ENCODE measurements at regions not wholly inside any gene's neighbourhood (a gene's known extent, or its start where the extent isn't known, plus 50 kb on each side); places are given as distances from the start of the nearest gene placed in this dataset.

DNA sequence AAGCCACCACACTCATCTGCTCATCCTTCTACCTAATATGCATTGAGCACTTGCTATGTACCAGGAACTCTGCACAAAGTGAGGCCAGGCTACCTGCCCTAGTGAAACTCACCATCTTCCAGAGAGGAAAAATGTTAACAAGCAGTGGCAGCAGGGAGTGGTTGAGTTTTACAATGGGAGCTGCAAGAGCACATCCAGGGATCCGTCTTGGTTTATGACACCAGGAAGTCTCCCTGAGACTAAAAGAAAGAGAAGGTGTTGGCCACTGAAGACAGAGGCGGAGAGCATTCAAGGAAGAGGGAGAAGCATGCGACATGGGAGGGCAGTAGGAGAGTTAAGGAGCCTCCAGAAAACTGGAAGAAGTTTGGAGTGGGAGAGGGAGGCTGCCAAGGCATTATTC is 178.1 kb upstream of the CPEB2 start:
- no peaks in the 10 kb centered on the region for H3K36me3 Mint-ChIP-seq (ENCODE audit: unreplicated experiment)
- no peak overlapping the region for H3K4me3 Mint-ChIP-seq (ENCODE audit: unreplicated experiment)
- no peak for DNase-seq
- no peak overlapping the region for H3K27ac Mint-ChIP-seq (ENCODE audit: unreplicated experiment)
- H3K9me3 Mint-ChIP-seq (ENCODE audit: unreplicated experiment), result no peaks in the 10 kb centered on the region
- TF ChIP-seq, protein P1, sequence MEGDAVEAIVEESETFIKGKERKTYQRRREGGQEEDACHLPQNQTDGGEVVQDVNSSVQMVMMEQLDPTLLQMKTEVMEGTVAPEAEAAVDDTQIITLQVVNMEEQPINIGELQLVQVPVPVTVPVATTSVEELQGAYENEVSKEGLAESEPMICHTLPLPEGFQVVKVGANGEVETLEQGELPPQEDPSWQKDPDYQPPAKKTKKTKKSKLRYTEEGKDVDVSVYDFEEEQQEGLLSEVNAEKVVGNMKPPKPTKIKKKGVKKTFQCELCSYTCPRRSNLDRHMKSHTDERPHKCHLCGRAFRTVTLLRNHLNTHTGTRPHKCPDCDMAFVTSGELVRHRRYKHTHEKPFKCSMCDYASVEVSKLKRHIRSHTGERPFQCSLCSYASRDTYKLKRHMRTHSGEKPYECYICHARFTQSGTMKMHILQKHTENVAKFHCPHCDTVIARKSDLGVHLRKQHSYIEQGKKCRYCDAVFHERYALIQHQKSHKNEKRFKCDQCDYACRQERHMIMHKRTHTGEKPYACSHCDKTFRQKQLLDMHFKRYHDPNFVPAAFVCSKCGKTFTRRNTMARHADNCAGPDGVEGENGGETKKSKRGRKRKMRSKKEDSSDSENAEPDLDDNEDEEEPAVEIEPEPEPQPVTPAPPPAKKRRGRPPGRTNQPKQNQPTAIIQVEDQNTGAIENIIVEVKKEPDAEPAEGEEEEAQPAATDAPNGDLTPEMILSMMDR (IDR thresholded peaks at IDR 0.05; ENCODE audit: partially characterized antibody, unreplicated experiment), result no peak
- H3K4me1 Mint-ChIP-seq (ENCODE audit: low read depth, unreplicated experiment), result no peaks in the 10 kb centered on the region
- H3K27me3 Mint-ChIP-seq (ENCODE audit: unreplicated experiment), result no peaks in the 10 kb centered on the region

- TF ChIP-seq, protein P1 (IDR thresholded peaks at IDR 0.05; ENCODE audit: partially characterized antibody, unreplicated experiment), result no peak
- Mint-ChIP-seq H3K4me1 (ENCODE audit: low read depth, unreplicated experiment) (no peaks in the 10 kb centered on the region), H3K9me3 (ENCODE audit: unreplicated experiment) (no peaks in the 10 kb centered on the region), H3K27ac (ENCODE audit: unreplicated experiment) (no peak overlapping the region), H3K4me3 (ENCODE audit: unreplicated experiment) (no peak overlapping the region), H3K36me3 (ENCODE audit: unreplicated experiment) (no peaks in the 10 kb centered on the region), H3K27me3 (ENCODE audit: unreplicated experiment) (peaks cover 2% of the 10 kb centered on the region)
- DNase-seq, result no peak
Observed at GRCh38 chr4:14827111-14827510, 175.2 kb upstream of the CPEB2 start.

- no peaks in the 10 kb centered on the region for H3K9me3 Mint-ChIP-seq (ENCODE audit: unreplicated experiment)
- H3K4me1 Mint-ChIP-seq (ENCODE audit: low read depth, unreplicated experiment), result no peaks in the 10 kb centered on the region
- no peak overlapping the region for H3K4me3 Mint-ChIP-seq (ENCODE audit: unreplicated experiment)
- peaks cover 2% of the 10 kb centered on the region for H3K27me3 Mint-ChIP-seq (ENCODE audit: unreplicated experiment)
- H3K36me3 Mint-ChIP-seq (ENCODE audit: unreplicated experiment), result no peaks in the 10 kb centered on the region
- no peak for DNase-seq
- H3K27ac Mint-ChIP-seq (ENCODE audit: unreplicated experiment), result no peak overlapping the region
- TF ChIP-seq, protein P1 (IDR thresholded peaks at IDR 0.05; ENCODE audit: partially characterized antibody, unreplicated experiment), result no peak
Observed at GRCh38 chr4:14829795-14830194, 172.5 kb upstream of the CPEB2 start.

- no peak overlapping the region for H3K4me3 Mint-ChIP-seq (ENCODE audit: unreplicated experiment)
- H3K27me3 Mint-ChIP-seq (ENCODE audit: unreplicated experiment), result peaks cover 2% of the 10 kb centered on the region
- no peaks in the 10 kb centered on the region for H3K9me3 Mint-ChIP-seq (ENCODE audit: unreplicated experiment)
- TF ChIP-seq, protein P1 (IDR thresholded peaks at IDR 0.05; ENCODE audit: partially characterized antibody, unreplicated experiment), result no peak
- H3K36me3 Mint-ChIP-seq (ENCODE audit: unreplicated experiment), result no peaks in the 10 kb centered on the region
- H3K4me1 Mint-ChIP-seq (ENCODE audit: low read depth, unreplicated experiment), result no peaks in the 10 kb centered on the region
- H3K27ac Mint-ChIP-seq (ENCODE audit: unreplicated experiment), result no peak overlapping the region
- no peak for DNase-seq
Observed at GRCh38 chr4:14831416-14831815, 170.9 kb upstream of the CPEB2 start.

GRCh38 chr4:14833053-14833452 is 169.2 kb upstream of the CPEB2 start:
- Mint-ChIP-seq H3K36me3 (ENCODE audit: unreplicated experiment) (no peaks in the 10 kb centered on the region), H3K27me3 (ENCODE audit: unreplicated experiment) (peaks cover 2% of the 10 kb centered on the region), H3K27ac (ENCODE audit: unreplicated experiment) (no peak overlapping the region), H3K9me3 (ENCODE audit: unreplicated experiment) (no peaks in the 10 kb centered on the region), H3K4me1 (ENCODE audit: low read depth, unreplicated experiment) (no peaks in the 10 kb centered on the region), H3K4me3 (ENCODE audit: unreplicated experiment) (no peak overlapping the region)
- TF ChIP-seq, protein P1 (IDR thresholded peaks at IDR 0.05; ENCODE audit: partially characterized antibody, unreplicated experiment), result no peak
- no peak for DNase-seq

Data from glutamatergic neuron (in vitro differentiated cells).